WTC11 (cell line): ENCODE measurements at regions not wholly inside any gene's neighbourhood (a gene's known extent, or its start where the extent isn't known, plus 50 kb on each side); places are given as distances from the start of the nearest gene placed in this dataset.

ENCODE experiments used
- CTCF ChIP-seq: fragments of 200-600 bp; IDR thresholded peaks from 2 replicates; pipeline ENCODE4 v1.8.0; 2022; ENCODE audit warnings: antibody characterized with exemption
- FOXP4 ChIP-seq: sonication (generic); formaldehyde crosslinking; IDR thresholded peaks from 2 replicates; pipeline ENCODE4 v1.8.0; 2022; ENCODE audit warnings: mild to moderate bottlenecking, missing genetic modification reagents
- MXD4 ChIP-seq: fragments of 250-450 bp; sonication (Bioruptor Pico); IDR thresholded peaks from 2 replicates; pipeline ENCODE4 v1.8.0; 2021; ENCODE audit warnings: mild to moderate bottlenecking, moderate library complexity, borderline replicate concordance
- ZNF121 ChIP-seq: sonication (generic); formaldehyde crosslinking; IDR thresholded peaks from 2 replicates; pipeline ENCODE4 v1.8.0; 2023; ENCODE audit warnings: missing genetic modification reagents
- ZNF232 ChIP-seq: sonication (generic); formaldehyde crosslinking; IDR thresholded peaks from 2 replicates; pipeline ENCODE4 v1.8.0; 2022; ENCODE audit warnings: mild to moderate bottlenecking, missing genetic modification reagents

- TF ChIP-seq CTCF, result no peak
- no peak for TF ChIP-seq ZNF232 (CRISPR knock-in tag)
- no peak for TF ChIP-seq ZNF121 (CRISPR knock-in tag)
- TF ChIP-seq FOXP4 (CRISPR knock-in tag), result no peak
- no peak for TF ChIP-seq MXD4 (CRISPR knock-in tag)
Observed at GRCh38 chr4:148779771-148780170, 337.6 kb upstream of the NR3C2 start.
